Endodermal cell (in vitro differentiated cells): ENCODE measurements at regions not wholly inside any gene's neighbourhood (a gene's known extent, or its start where the extent isn't known, plus 50 kb on each side); places are given as distances from the start of the nearest gene placed in this dataset.

Experiments
- DNase-seq: peaks from one replicate; pipeline ENCODE4 v3.0.0-alpha.2; 2017
- H3K27ac ChIP-seq: 2 replicates; pipeline ENCODE4 v1.5.1; 2013; ENCODE audit warnings: mild to moderate bottlenecking, low read depth, low read length, moderate library complexity
- H3K27me3 ChIP-seq: 2 replicates; pipeline ENCODE4 v1.6.1; 2013; ENCODE audit warnings: mild to moderate bottlenecking, low read length, moderate library complexity; ENCODE audit not compliant: insufficient read depth, control insufficient read depth, poor library complexity, severe bottlenecking
- H3K36me3 ChIP-seq: 2 replicates; pipeline ENCODE4 v1.7.0; 2013; ENCODE audit warnings: mild to moderate bottlenecking, low read length, moderate library complexity; ENCODE audit not compliant: control insufficient read depth, insufficient read depth
- H3K4me1 ChIP-seq: one replicate; pipeline ENCODE4 v1.7.0; 2013; ENCODE audit warnings: low read length; ENCODE audit not compliant: control insufficient read depth, insufficient read depth
- H3K4me3 ChIP-seq: 2 replicates; pipeline ENCODE4 v1.5.1; 2013; ENCODE audit warnings: mild to moderate bottlenecking, low read length, moderate library complexity
- H3K9ac ChIP-seq: 2 replicates; pipeline ENCODE4 v1.6.1; 2013; ENCODE audit warnings: mild to moderate bottlenecking, low read length, moderate library complexity; ENCODE audit not compliant: poor library complexity, severe bottlenecking; ENCODE audit errors: extremely low read depth
- H3K9me3 ChIP-seq: 2 replicates; pipeline ENCODE4 v1.6.1; 2013; ENCODE audit warnings: mild to moderate bottlenecking, low read length, moderate library complexity; ENCODE audit not compliant: control insufficient read depth
- H3K27ac Mint-ChIP-seq: 2 replicates; pipeline ENCODE4 v1.8.0; 2020; ENCODE audit warnings: mixed read lengths
- H3K27me3 Mint-ChIP-seq: 2 replicates; pipeline ENCODE4 v1.8.0; 2021; ENCODE audit warnings: mild to moderate bottlenecking, mixed read lengths; ENCODE audit not compliant: insufficient read depth
- H3K36me3 Mint-ChIP-seq: 2 replicates; pipeline ENCODE4 v1.8.0; 2020; ENCODE audit warnings: low read depth, mixed read lengths
- H3K4me1 Mint-ChIP-seq: 2 replicates; pipeline ENCODE4 v1.8.0; 2020; ENCODE audit warnings: mixed read lengths
- H3K4me3 Mint-ChIP-seq: 2 replicates; pipeline ENCODE4 v1.8.0; 2020; ENCODE audit warnings: mild to moderate bottlenecking, moderate library complexity, mixed read lengths
- H3K9me3 Mint-ChIP-seq: 2 replicates; pipeline ENCODE4 v1.8.0; 2020; ENCODE audit warnings: mild to moderate bottlenecking, mixed read lengths
- CTCF ChIP-seq: fragments of 200-600 bp; sonication (generic); conservative IDR thresholded peaks from 2 replicates; pipeline ENCODE4 v1.5.0; 2021; ENCODE audit warnings: antibody characterized with exemption, mild to moderate bottlenecking
- WGBS, 2 experiments: methylation state at CpG; one replicate each; pipeline versions ENCODE4 v1.1.5 to v1.1.7; 2013; ENCODE audit warnings: missing lambda C conversion rate in 2 of 2, mixed read lengths in 1 of 2; ENCODE audit not compliant: insufficient coverage in 1 of 2, insufficient read length in 1 of 2; 5-methylcytosine and 5-hydroxymethylcytosine counted together

GRCh38 chr9:100724886-100725285 lies 147.0 kb downstream of the CAVIN4 start:
- H3K36me3 Mint-ChIP-seq = no peaks in the 10 kb centered on the region
- Histone ChIP-seq H3K27me3 (no peaks in the 10 kb centered on the region), H3K36me3 (no peaks in the 10 kb centered on the region), H3K9me3 (no peaks in the 10 kb centered on the region), H3K4me3 (no peak overlapping the region), H3K4me1 (no peaks in the 10 kb centered on the region), H3K9ac (no peak overlapping the region), H3K27ac (no peak overlapping the region)
- no peak for DNase-seq
- H3K4me1 Mint-ChIP-seq = no peaks in the 10 kb centered on the region
- no peak overlapping the region for H3K27ac Mint-ChIP-seq
- 92 to 96% methylated on average over 4 to 5 of the region's 5 CpGs for WGBS, 2 experiments
- H3K27me3 Mint-ChIP-seq = no peaks in the 10 kb centered on the region
- H3K9me3 Mint-ChIP-seq = no peaks in the 10 kb centered on the region
- no peak for TF ChIP-seq CTCF
- H3K4me3 Mint-ChIP-seq = no peak overlapping the region

- no peak overlapping the region for H3K4me3 Mint-ChIP-seq
- Histone ChIP-seq H3K9ac (no peak overlapping the region), H3K27me3 (no peaks in the 10 kb centered on the region), H3K4me1 (no peaks in the 10 kb centered on the region), H3K9me3 (no peaks in the 10 kb centered on the region), H3K27ac (no peak overlapping the region), H3K4me3 (no peak overlapping the region), H3K36me3 (no peaks in the 10 kb centered on the region)
- WGBS, 2 experiments = 84 to 86% methylated on average over 1 to 3 of the region's 3 CpGs
- no peak overlapping the region for H3K27ac Mint-ChIP-seq
- no peaks in the 10 kb centered on the region for H3K9me3 Mint-ChIP-seq
- H3K4me1 Mint-ChIP-seq = no peaks in the 10 kb centered on the region
- H3K27me3 Mint-ChIP-seq = no peaks in the 10 kb centered on the region
- DNase-seq = no peak
- no peak for TF ChIP-seq CTCF
- no peaks in the 10 kb centered on the region for H3K36me3 Mint-ChIP-seq
These were observed 147.5 kb downstream of the CAVIN4 start for GRCh38 chr9:100725371-100725770.

- no peaks in the 10 kb centered on the region for H3K27me3 Mint-ChIP-seq
- H3K9me3 Mint-ChIP-seq = peaks cover 5% of the 10 kb centered on the region
- no peak for TF ChIP-seq CTCF
- Histone ChIP-seq H3K36me3 (no peaks in the 10 kb centered on the region), H3K27me3 (no peaks in the 10 kb centered on the region), H3K4me3 (no peak overlapping the region), H3K9ac (no peak overlapping the region), H3K4me1 (no peaks in the 10 kb centered on the region), H3K9me3 (no peaks in the 10 kb centered on the region), H3K27ac (no peak overlapping the region)
- H3K4me3 Mint-ChIP-seq = no peak overlapping the region
- no peak for DNase-seq
- no peaks in the 10 kb centered on the region for H3K4me1 Mint-ChIP-seq
- H3K27ac Mint-ChIP-seq = no peak overlapping the region
- WGBS, 2 experiments = 95 to 100% methylated on average over 2 of the region's 2 CpGs
- H3K36me3 Mint-ChIP-seq = peaks cover 3% of the 10 kb centered on the region
These were observed 151.5 kb downstream of the CAVIN4 start for GRCh38 chr9:100729336-100729895.
